ENCODE measurements at regions not wholly inside any gene's neighbourhood (a gene's known extent, or its start where the extent isn't known, plus 50 kb on each side); places are given as distances from the start of the nearest gene placed in this dataset.

GRCh38 chr6:168248148-168248620 lies 71.4 kb downstream of the DACT2 start:
- Histone ChIP-seq H3K27me3 (ENCODE audit: control insufficient read depth in 2 of 2, insufficient read depth in 2 of 2, low read length in 2 of 2) (no peaks in the 10 kb centered on the region), H3K9me3 (replicated peaks in 1 of 2; ENCODE audit: control insufficient read depth in 1 of 2, insufficient read depth in 1 of 2, low read length in 2 of 2) (no peaks in the 10 kb centered on the region), H3K36me3 (replicated peaks in 1 of 2; ENCODE audit: control insufficient read depth in 1 of 2, insufficient read depth in 2 of 2, low read length in 2 of 2) (no peaks in the 10 kb centered on the region), H2AFZ (ENCODE audit: insufficient read depth, low read depth, low read length, poor library complexity, severe bottlenecking) (no peak overlapping the region), H3K4me1 (ENCODE audit: control insufficient read depth in 1 of 2, insufficient read depth in 2 of 2, low read length in 2 of 2) (no peaks in the 10 kb centered on the region), H3K9ac (ENCODE audit: insufficient read depth, low read length, poor library complexity, severe bottlenecking) (no peak overlapping the region), H4K20me1 (ENCODE audit: insufficient read depth, low read length) (no peaks in the 10 kb centered on the region), H3K27ac (ENCODE audit: low read depth in 1 of 2, low read length in 2 of 2) (no peak overlapping the region), H3K4me2 (replicated peaks; ENCODE audit: extremely low read depth, low read length, poor library complexity, severe bottlenecking) (no peak overlapping the region), H3K4me3 (replicated peaks in 1 of 3; ENCODE audit: low read depth in 2 of 3, low read length in 3 of 3) (no peak overlapping the region), H3K79me2 (ENCODE audit: insufficient read depth, low read length) (no peaks in the 10 kb centered on the region)
- no peaks in the 10 kb centered on the region for H3K36me3 Mint-ChIP-seq
- intact Hi-C loops (cut with micrococcal nuclease), result no loop called here
- H3K27me3 Mint-ChIP-seq (ENCODE audit: low read depth in 3 of 3), result peaks cover 3 to 8% (median 6%) of the 10 kb centered on the region in 3 donors
- WGBS (ENCODE audit: insufficient coverage), result 93% methylated on average over 4 of the region's 9 CpGs
- no peak overlapping the region for H3K4me3 Mint-ChIP-seq
- H3K4me1 Mint-ChIP-seq, result no peaks in the 10 kb centered on the region
- TF ChIP-seq CTCF (IDR thresholded peaks at IDR 0.05), result no peak
- peaks cover 0 to 2% (median 0%) of the 10 kb centered on the region in 7 donors for H3K9me3 Mint-ChIP-seq
- no peak overlapping the region for H3K27ac Mint-ChIP-seq
- DNase-seq, result no peak

- DNase-seq, result no peak
- no peaks in the 10 kb centered on the region for H3K9me3 ChIP-seq (replicated peaks in 1 of 2; ENCODE audit: control insufficient read depth in 1 of 2, insufficient read depth in 1 of 2, low read length in 2 of 2)
- no peaks in the 10 kb centered on the region for H3K27me3 ChIP-seq (ENCODE audit: control insufficient read depth in 2 of 2, insufficient read depth in 2 of 2, low read length in 2 of 2)
- H3K9ac ChIP-seq (ENCODE audit: insufficient read depth, low read length, poor library complexity, severe bottlenecking), result no peak overlapping the region
- no peaks in the 10 kb centered on the region for H3K79me2 ChIP-seq (ENCODE audit: insufficient read depth, low read length)
- Mint-ChIP-seq H3K9me3 (peaks cover 0 to 2% (median 0%) of the 10 kb centered on the region in 7 donors), H3K4me1 (no peaks in the 10 kb centered on the region), H3K36me3 (no peaks in the 10 kb centered on the region), H3K27me3 (ENCODE audit: low read depth in 3 of 3) (peaks cover 3 to 8% (median 6%) of the 10 kb centered on the region in 3 donors), H3K27ac (no peak overlapping the region), H3K4me3 (no peak overlapping the region)
- no peak overlapping the region for H3K4me3 ChIP-seq (replicated peaks in 1 of 3; ENCODE audit: low read depth in 2 of 3, low read length in 3 of 3)
- no peaks in the 10 kb centered on the region for H4K20me1 ChIP-seq (ENCODE audit: insufficient read depth, low read length)
- H3K27ac ChIP-seq (ENCODE audit: low read depth in 1 of 2, low read length in 2 of 2), result no peak overlapping the region
- intact Hi-C loops (cut with micrococcal nuclease), result no loop called here
- H2AFZ ChIP-seq (ENCODE audit: insufficient read depth, low read depth, low read length, poor library complexity, severe bottlenecking), result no peak overlapping the region
- no peaks in the 10 kb centered on the region for H3K36me3 ChIP-seq (replicated peaks in 1 of 2; ENCODE audit: control insufficient read depth in 1 of 2, insufficient read depth in 2 of 2, low read length in 2 of 2)
- no peak for TF ChIP-seq CTCF (IDR thresholded peaks at IDR 0.05)
- 77% methylated on average over 12 of the region's 16 CpGs for WGBS (ENCODE audit: insufficient coverage)
- no peaks in the 10 kb centered on the region for H3K4me1 ChIP-seq (ENCODE audit: control insufficient read depth in 1 of 2, insufficient read depth in 2 of 2, low read length in 2 of 2)
- H3K4me2 ChIP-seq (replicated peaks; ENCODE audit: extremely low read depth, low read length, poor library complexity, severe bottlenecking), result no peak overlapping the region
Measured at GRCh38 chr6:168247443-168248147, 72.0 kb downstream of the DACT2 start.

All from CD14-positive monocyte (primary cell).